K562 (cell line): ENCODE measurements at regions not wholly inside any gene's neighbourhood (a gene's known extent, or its start where the extent isn't known, plus 50 kb on each side); places are given as distances from the start of the nearest gene placed in this dataset.

Experiments
- BRD4 ChIP-seq: fragments of 200-600 bp; sonication (generic); IDR thresholded peaks from 2 replicates; pipeline ENCODE4 v1.6.1; 2017; ENCODE audit warnings: inconsistent platforms
- SRSF1 ChIP-seq: fragments of 200-400 bp; formaldehyde crosslinking; IDR thresholded peaks from 2 replicates; pipeline ENCODE4 v1.6.1; 2017; ENCODE audit warnings: mild to moderate bottlenecking, low read depth, low read length, moderate library complexity
- TF ChIP-seq, protein P1 (sequence below): fragments of 250-450 bp; sonication (Bioruptor Pico); IDR thresholded peaks from 2 replicates; pipeline ENCODE4 v1.5.0; 2021; ENCODE audit warnings: mild to moderate bottlenecking, borderline replicate concordance

DNA sequence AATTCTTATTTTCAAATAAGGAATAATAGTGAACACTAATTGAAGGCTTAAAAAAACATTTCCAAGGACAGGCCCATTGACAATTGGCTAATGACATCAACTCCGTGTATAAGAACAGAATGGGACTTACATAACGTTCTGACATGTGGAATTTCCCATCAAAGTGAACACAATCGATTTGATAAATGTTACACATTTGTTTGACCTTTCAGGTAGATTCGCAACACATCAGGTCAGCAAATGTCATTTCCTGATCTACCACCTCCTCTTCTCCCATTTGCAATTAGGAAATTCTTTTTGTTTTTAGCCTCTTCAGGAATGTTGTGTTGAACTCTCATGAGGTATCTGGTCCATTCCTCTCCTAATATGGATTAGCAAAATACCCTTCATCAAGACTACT is 292.9 kb upstream of the SLC14A2 start:
- TF ChIP-seq, protein P1, sequence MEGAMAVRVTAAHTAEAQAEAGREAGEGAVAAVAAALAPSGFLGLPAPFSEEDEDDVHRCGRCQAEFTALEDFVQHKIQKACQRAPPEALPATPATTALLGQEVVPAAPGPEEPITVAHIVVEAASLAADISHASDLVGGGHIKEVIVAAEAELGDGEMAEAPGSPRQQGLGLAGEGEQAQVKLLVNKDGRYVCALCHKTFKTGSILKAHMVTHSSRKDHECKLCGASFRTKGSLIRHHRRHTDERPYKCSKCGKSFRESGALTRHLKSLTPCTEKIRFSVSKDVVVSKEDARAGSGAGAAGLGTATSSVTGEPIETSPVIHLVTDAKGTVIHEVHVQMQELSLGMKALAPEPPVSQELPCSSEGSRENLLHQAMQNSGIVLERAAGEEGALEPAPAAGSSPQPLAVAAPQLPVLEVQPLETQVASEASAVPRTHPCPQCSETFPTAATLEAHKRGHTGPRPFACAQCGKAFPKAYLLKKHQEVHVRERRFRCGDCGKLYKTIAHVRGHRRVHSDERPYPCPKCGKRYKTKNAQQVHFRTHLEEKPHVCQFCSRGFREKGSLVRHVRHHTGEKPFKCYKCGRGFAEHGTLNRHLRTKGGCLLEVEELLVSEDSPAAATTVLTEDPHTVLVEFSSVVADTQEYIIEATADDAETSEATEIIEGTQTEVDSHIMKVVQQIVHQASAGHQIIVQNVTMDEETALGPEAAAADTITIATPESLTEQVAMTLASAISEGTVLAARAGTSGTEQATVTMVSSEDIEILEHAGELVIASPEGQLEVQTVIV (CRISPR knock-in tag) = no peak
- TF ChIP-seq BRD4 = no peak
- TF ChIP-seq SRSF1 = no peak
